IMR-90 (cell line): ENCODE measurements at regions not wholly inside any gene's neighbourhood (a gene's known extent, or its start where the extent isn't known, plus 50 kb on each side); places are given as distances from the start of the nearest gene placed in this dataset.

Source experiments
- ATAC-seq: fragments of 200-7000 bp; cut with Tn5 transposase; 2 replicates; pipeline ENCODE4 v1.9.1; 2020; ENCODE audit warnings: low read depth, mild to moderate bottlenecking, moderate library complexity
- BruUV-seq: library from RNA; stranded (reverse); fragments of 400-500 nt; replicated peaks from 2 replicates; lab custom pipeline; 2021; lab: Mats Ljungman, UMichigan
- CTCF ChIA-PET: fragments of 300-600 bp; formaldehyde crosslinking; extraction: SDS; loops from one replicate; lab custom pipeline; 2021; ENCODE audit warnings: antibody characterized with exemption; lab: Yijun Ruan, JAX
- POLR2A ChIA-PET: fragments of 300-600 bp; sonication (Branson Sonifier 250); formaldehyde crosslinking; loops from one replicate; lab custom pipeline; 2022; ENCODE audit warnings: antibody characterized with exemption; ENCODE audit not compliant: unreplicated experiment; lab: Charles Lee
- DNase-seq: peaks from one replicate; pipeline ENCODE4 v3.0.0; 2013
- H2AFZ ChIP-seq: replicated peaks from 2 replicates; pipeline ENCODE3; 2013; ENCODE audit warnings: low read length, mild to moderate bottlenecking; ENCODE audit not compliant: poor library complexity
- H2AK5ac ChIP-seq: 2 replicates; pipeline ENCODE4 v1.6.1; 2013; ENCODE audit warnings: low read depth, low read length, inconsistent platforms
- H2AK9ac ChIP-seq: replicated peaks from 2 replicates; pipeline ENCODE3; 2013; ENCODE audit warnings: mild to moderate bottlenecking, low read depth, low read length, moderate library complexity; ENCODE audit not compliant: poor library complexity
- H2BK120ac ChIP-seq: 2 replicates; pipeline ENCODE4 v1.6.1; 2013; ENCODE audit warnings: low read depth, low read length, inconsistent platforms
- H2BK15ac ChIP-seq: 3 replicates; pipeline ENCODE4 v1.6.1; 2013; ENCODE audit warnings: low read depth, low read length, inconsistent platforms
- H2BK20ac ChIP-seq: 2 replicates; pipeline ENCODE4 v1.6.1; 2013; ENCODE audit warnings: low read depth, mild to moderate bottlenecking, inconsistent platforms, low read length, moderate library complexity
- H2BK5ac ChIP-seq: 2 replicates; pipeline ENCODE4 v1.6.1; 2013; ENCODE audit warnings: mild to moderate bottlenecking, low read depth, low read length, inconsistent platforms; ENCODE audit not compliant: poor library complexity, severe bottlenecking
- H3K14ac ChIP-seq: replicated peaks from 2 replicates; pipeline ENCODE4 v1.6.1; 2013; ENCODE audit warnings: low read depth, low read length, inconsistent platforms
- H3K18ac ChIP-seq: 2 replicates; pipeline ENCODE4 v1.6.1; 2013; ENCODE audit warnings: low read depth, low read length, control low read depth
- H3K23ac ChIP-seq: 2 replicates; pipeline ENCODE4 v1.6.1; 2013; ENCODE audit warnings: low read depth, low read length, inconsistent platforms
- H3K27ac ChIP-seq: 2 replicates; pipeline ENCODE4 v1.5.1; 2013; ENCODE audit warnings: mild to moderate bottlenecking, control low read depth, low read length; ENCODE audit not compliant: insufficient read depth
- H3K27me3 ChIP-seq: 2 replicates; pipeline ENCODE4 v1.6.1; 2013; ENCODE audit warnings: low read length; ENCODE audit not compliant: control insufficient read depth, insufficient read depth
- H3K36me3 ChIP-seq: 2 replicates; pipeline ENCODE4 v1.6.1; 2013; ENCODE audit warnings: low read length, mixed read lengths; ENCODE audit not compliant: control insufficient read depth, insufficient read depth
- H3K4ac ChIP-seq: 2 replicates; pipeline ENCODE4 v1.6.1; 2013; ENCODE audit warnings: low read depth, low read length, inconsistent platforms
- H3K4me1 ChIP-seq: 2 replicates; pipeline ENCODE4 v1.6.1; 2013; ENCODE audit warnings: low read length, mixed read lengths; ENCODE audit not compliant: control insufficient read depth, insufficient read depth
- H3K4me2 ChIP-seq: 2 replicates; pipeline ENCODE4 v1.6.1; 2013; ENCODE audit warnings: low read depth, mild to moderate bottlenecking, control low read depth, low read length, moderate library complexity
- H3K4me3 ChIP-seq: 2 replicates; pipeline ENCODE4 v1.5.1; 2013; ENCODE audit warnings: low read depth, mild to moderate bottlenecking, control low read depth, low read length, moderate library complexity; ENCODE audit not compliant: insufficient read depth
- H3K56ac ChIP-seq: 2 replicates; pipeline ENCODE4 v1.6.1; 2013; ENCODE audit warnings: low read length, inconsistent platforms; ENCODE audit not compliant: insufficient read depth; ENCODE audit errors: extremely low read depth
- H3K79me1 ChIP-seq, 2 experiments: 2 replicates each; pipeline ENCODE4 v1.6.1; 2013; ENCODE audit warnings: low read length in 2 of 2, inconsistent platforms in 1 of 2, low read depth in 1 of 2
- H3K9ac ChIP-seq: 2 replicates; pipeline ENCODE4 v1.6.1; 2013; ENCODE audit warnings: low read depth, low read length, control low read depth
- H3K9me1 ChIP-seq: 2 replicates; pipeline ENCODE4 v1.6.1; 2013; ENCODE audit warnings: low read length, inconsistent platforms; ENCODE audit not compliant: insufficient read depth
- H3K9me3 ChIP-seq: 2 replicates; pipeline ENCODE4 v1.6.1; 2013; ENCODE audit warnings: low read length; ENCODE audit not compliant: control insufficient read depth, insufficient read depth
- H4K20me1 ChIP-seq: 2 replicates; pipeline ENCODE4 v1.6.1; 2013; ENCODE audit warnings: low read length, inconsistent platforms; ENCODE audit not compliant: insufficient read depth
- H4K5ac ChIP-seq: 2 replicates; pipeline ENCODE4 v1.6.1; 2013; ENCODE audit warnings: mild to moderate bottlenecking, low read depth, low read length, control low read depth
- H4K8ac ChIP-seq, 2 experiments: 2 replicates each; pipeline ENCODE4 v1.6.1; 2013; ENCODE audit warnings: low read depth in 2 of 2, low read length in 2 of 2, control low read depth in 1 of 2, inconsistent platforms in 1 of 2
- H4K91ac ChIP-seq: 2 replicates; pipeline ENCODE4 v1.6.1; 2013; ENCODE audit warnings: low read depth, low read length, inconsistent platforms; ENCODE audit not compliant: insufficient read depth
- BHLHE40 ChIP-seq: fragments of 150-350 bp; IDR thresholded peaks from 2 replicates; pipeline ENCODE4 v1.6.1; 2016; ENCODE audit warnings: mild to moderate bottlenecking, low read depth, low read length
- CEBPB ChIP-seq: IDR thresholded peaks from 2 replicates; pipeline ENCODE4 v1.6.1; 2012; ENCODE audit warnings: low read depth, low read length, improper control_type of control experiment
- CHD1 ChIP-seq: IDR thresholded peaks from 2 replicates; pipeline ENCODE4 v1.6.1; 2012; ENCODE audit warnings: low read depth, low read length, improper control_type of control experiment
- ELK1 ChIP-seq: fragments of 150-350 bp; IDR thresholded peaks from 2 replicates; pipeline ENCODE4 v1.6.1; 2016; ENCODE audit warnings: low read depth, mild to moderate bottlenecking, low read length, moderate library complexity, borderline replicate concordance
- FOS ChIP-seq: fragments of 150-350 bp; IDR thresholded peaks from 2 replicates; pipeline ENCODE4 v1.6.1; 2016; ENCODE audit warnings: low read depth, low read length
- MAFK ChIP-seq: IDR thresholded peaks from 2 replicates; pipeline ENCODE4 v1.6.1; 2012; ENCODE audit warnings: low read depth, low read length, improper control_type of control experiment
- MAZ ChIP-seq: IDR thresholded peaks from 2 replicates; pipeline ENCODE4 v1.6.1; 2012; ENCODE audit warnings: low read depth, mild to moderate bottlenecking, low read length, improper control_type of control experiment, moderate library complexity, borderline replicate concordance
- MXI1 ChIP-seq: IDR thresholded peaks from 2 replicates; pipeline ENCODE4 v1.6.1; 2012; ENCODE audit warnings: low read depth, mild to moderate bottlenecking, low read length, moderate library complexity, borderline replicate concordance
- NFE2L2 ChIP-seq: fragments of 150-350 bp; IDR thresholded peaks from 2 replicates; pipeline ENCODE4 v1.6.1; 2016; ENCODE audit warnings: low read depth, mild to moderate bottlenecking, low read length
- POLR2A ChIP-seq: IDR thresholded peaks from 2 replicates; pipeline ENCODE4 v1.6.1; 2012; ENCODE audit warnings: mild to moderate bottlenecking, low read depth, low read length
- RAD21 ChIP-seq: IDR thresholded peaks from 2 replicates; pipeline ENCODE4 v1.6.1; 2012; ENCODE audit warnings: low read length, improper control_type of control experiment
- RCOR1 ChIP-seq: IDR thresholded peaks from 2 replicates; pipeline ENCODE4 v1.6.1; 2012; ENCODE audit warnings: mild to moderate bottlenecking, low read length, improper control_type of control experiment; ENCODE audit not compliant: insufficient replicate concordance
- RFX5 ChIP-seq: IDR thresholded peaks from 2 replicates; pipeline ENCODE4 v1.8.0; 2012; ENCODE audit warnings: low read depth, mild to moderate bottlenecking, low read length, moderate library complexity
- SMC3 ChIP-seq: fragments of 150-350 bp; IDR thresholded peaks from 2 replicates; pipeline ENCODE4 v1.6.1; 2016; ENCODE audit warnings: low read depth, mild to moderate bottlenecking, antibody characterized with exemption, low read length, moderate library complexity
- USF2 ChIP-seq: fragments of 150-350 bp; IDR thresholded peaks from 2 replicates; pipeline ENCODE4 v1.6.1; 2017; ENCODE audit warnings: mild to moderate bottlenecking, antibody characterized with exemption, low read length, low read depth
- WGBS, 2 experiments: methylation state at CpG; one replicate each; pipeline versions ENCODE4 v1.1.5 to v1.1.7; 2013; ENCODE audit warnings: missing lambda C conversion rate in 2 of 2; ENCODE audit not compliant: insufficient read length in 1 of 2; ENCODE audit errors: extremely low coverage in 2 of 2; 5-methylcytosine and 5-hydroxymethylcytosine counted together
- dilution Hi-C: fragments of 300-500 bp; cut with HindIII; formaldehyde crosslinking; loops from one replicate; pipeline ENCODE4 v1.14.3; 2018; ENCODE audit warnings: low sequenced_read_pairs; ENCODE audit not compliant: unreplicated experiment
- in situ Hi-C: fragments of 300-500 bp; cut with MboI; formaldehyde crosslinking; loops from 3 replicates; pipeline ENCODE4 v1.14.3; 2019; ENCODE audit warnings: low sequenced_read_pairs, inconsistent platforms, mixed read lengths
- intact Hi-C: fragments of 100-400 bp; cut with micrococcal nuclease; formaldehyde crosslinking; loops from 2 replicates; pipeline ENCODE4 v1.10.0; 2022

DNA sequence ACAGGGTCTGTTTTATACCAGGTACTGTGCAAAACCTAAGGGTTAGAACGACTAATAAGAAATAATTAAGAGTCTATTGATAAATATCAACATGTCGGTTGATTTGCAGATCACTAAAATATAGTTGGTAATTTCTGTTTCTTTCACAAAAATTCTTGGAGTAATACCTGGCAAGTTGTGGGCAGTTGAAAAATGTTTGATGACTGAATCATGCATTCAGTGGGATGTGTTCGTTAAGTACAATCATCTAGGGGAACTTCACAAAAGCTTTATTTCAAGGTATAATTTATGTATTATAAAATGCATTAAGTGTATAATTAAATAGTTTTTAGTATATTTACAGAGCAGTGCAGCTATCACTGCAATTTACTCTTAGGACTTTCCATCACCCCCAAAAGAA is 120.0 kb downstream of the KCNA5 start:
- no CpG with 5 or more reads among the region's 3 CpGs for WGBS, 2 experiments
- Histone ChIP-seq H3K4ac (peak overlapping the region; percentile 13; the same call in 1 of the 2 replicates), H3K4me3 (no peak overlapping the region), H3K56ac (no peak overlapping the region), H3K36me3 (no peaks in the 10 kb centered on the region), H2AK5ac (no peak overlapping the region), H3K4me1 (peaks cover 15% of the 10 kb centered on the region), H3K79me1 (no peaks in the 10 kb centered on the region), H3K23ac (no peak overlapping the region), H2AFZ (no peak overlapping the region), H2BK120ac (no peak overlapping the region; the same call in 1 of the 2 replicates), H3K4me2 (no peak overlapping the region), H4K5ac (no peak overlapping the region), H3K9me3 (no peaks in the 10 kb centered on the region), H3K18ac (no peak overlapping the region), H2AK9ac (no peak overlapping the region), H3K14ac (no peak overlapping the region), H4K8ac (no peak overlapping the region), H3K27ac (no peak overlapping the region), H2BK20ac (peak overlapping the region; percentile 8; the same call in 1 of the 2 replicates), H2BK5ac (no peak overlapping the region), H4K20me1 (no peaks in the 10 kb centered on the region), H3K9me1 (peaks cover 16% of the 10 kb centered on the region), H2BK15ac (no peak overlapping the region), H3K27me3 (0 out of 2 replicates have a peak, but pooled peaks cover under 1% of the 10 kb centered on the region), H3K9ac (no peak overlapping the region), H4K91ac (no peak overlapping the region)
- dilution Hi-C loops (no loop called here), in situ Hi-C loops (no loop called here), intact Hi-C loops (no loop called here)
- ATAC-seq (no peak), DNase-seq (peak; percentile 35)
- POLR2A ChIA-PET = no interaction called here
- TF ChIP-seq RAD21 (no peak), SMC3 (no peak), USF2 (no peak), FOS (no peak), POLR2A (no peak), NFE2L2 (no peak), ELK1 (no peak), MXI1 (no peak), MAFK (no peak), RFX5 (no peak), RCOR1 (no peak), CEBPB (no peak), MAZ (no peak), BHLHE40 (no peak), CHD1 (no peak)
- no TSS peak for BruUV-seq
- CTCF ChIA-PET = no interaction called here
